ENCODE measurements at regions not wholly inside any gene's neighbourhood (a gene's known extent, or its start where the extent isn't known, plus 50 kb on each side); places are given as distances from the start of the nearest gene placed in this dataset.

GRCh38 chr12:124702736-124703135, 135.3 kb upstream of the NCOR2 start:
- DNase-seq = no peak
- no peak overlapping the region for H2BK20ac ChIP-seq (ENCODE audit: low read depth, low read length)
- H3K9me1 ChIP-seq (ENCODE audit: insufficient read depth, low read length) = no peaks in the 10 kb centered on the region
- no peak for ATAC-seq (ENCODE audit: low read depth)
- no peak overlapping the region for H2AFZ ChIP-seq (replicated peaks; ENCODE audit: low read length, poor library complexity)
- no peak overlapping the region for H4K8ac ChIP-seq (ENCODE audit: low read depth in 2 of 2, low read length in 2 of 2)
- POLR2A ChIA-PET (ENCODE audit: unreplicated experiment) = no interaction called here
- no peak overlapping the region for H2BK120ac ChIP-seq (ENCODE audit: low read depth, low read length)
- no peak overlapping the region for H2AK5ac ChIP-seq (ENCODE audit: low read depth, low read length)
- no peak overlapping the region for H2BK15ac ChIP-seq (ENCODE audit: low read depth, low read length)
- no peak overlapping the region for H3K4me3 ChIP-seq (ENCODE audit: insufficient read depth, low read depth, low read length)
- TF ChIP-seq CTCF (conservative IDR thresholded peaks at IDR 0.05; ENCODE audit: low read depth, low read length) (no peak), MAFK (IDR thresholded peaks at IDR 0.05; ENCODE audit: low read depth, low read length) (no peak), USF2 (IDR thresholded peaks at IDR 0.05; ENCODE audit: low read depth, low read length) (no peak), RFX5 (IDR thresholded peaks at IDR 0.05; ENCODE audit: low read depth, low read length) (no peak), MAZ (IDR thresholded peaks at IDR 0.05; ENCODE audit: borderline replicate concordance, low read depth, low read length) (no peak), CHD1 (IDR thresholded peaks at IDR 0.05; ENCODE audit: low read depth, low read length) (no peak), POLR2A (IDR thresholded peaks at IDR 0.05; ENCODE audit: low read depth, low read length) (no peak), SMC3 (IDR thresholded peaks at IDR 0.05; ENCODE audit: low read depth, low read length) (no peak)
- H3K4me2 ChIP-seq (ENCODE audit: low read depth, low read length) = no peak overlapping the region
- H3K56ac ChIP-seq (ENCODE audit: extremely low read depth, insufficient read depth, low read length) = no peak overlapping the region
- no peak overlapping the region for H4K91ac ChIP-seq (ENCODE audit: insufficient read depth, low read depth, low read length)
- no CpG with 5 or more reads among the region's 1 CpG for WGBS, 2 experiments (ENCODE audit: extremely low coverage in 2 of 2, insufficient read length in 1 of 2)
- H3K14ac ChIP-seq (replicated peaks; ENCODE audit: low read depth, low read length) = no peak overlapping the region
- no peaks in the 10 kb centered on the region for H3K36me3 ChIP-seq (ENCODE audit: control insufficient read depth, insufficient read depth, low read length)
- no peak overlapping the region for H4K5ac ChIP-seq (ENCODE audit: low read depth, low read length)
- H3K4me1 ChIP-seq (ENCODE audit: control insufficient read depth, insufficient read depth, low read length) = peaks cover 10% of the 10 kb centered on the region
- no peak overlapping the region for H3K9ac ChIP-seq (ENCODE audit: low read depth, low read length)
- H3K27ac ChIP-seq (ENCODE audit: insufficient read depth, low read length) = no peak overlapping the region
- intact Hi-C loops (cut with micrococcal nuclease) = no loop called here
- CTCF ChIA-PET = interaction anchor here (1.1 to 1.3 kb wide), 2 partner anchors 8 to 65 kb away, joined by 3 read pairs; no protein-coding TSS in a partner anchor
- in situ Hi-C loops (cut with MboI; ENCODE audit: low sequenced_read_pairs) = no loop called here
- H3K23ac ChIP-seq (ENCODE audit: low read depth, low read length) = no peak overlapping the region
- no peak overlapping the region for H2BK5ac ChIP-seq (ENCODE audit: low read depth, low read length, poor library complexity, severe bottlenecking)
- H4K20me1 ChIP-seq (ENCODE audit: insufficient read depth, low read length) = no peaks in the 10 kb centered on the region
- H3K9me3 ChIP-seq (ENCODE audit: control insufficient read depth, insufficient read depth, low read length) = peaks cover 3% of the 10 kb centered on the region
- no TSS peak for BruUV-seq (replicated peaks)
- dilution Hi-C loops (cut with HindIII; ENCODE audit: low sequenced_read_pairs, unreplicated experiment) = no loop called here
- H3K4ac ChIP-seq (ENCODE audit: low read depth, low read length) = no peak overlapping the region
- H3K27me3 ChIP-seq (ENCODE audit: control insufficient read depth, insufficient read depth, low read length) = no peaks in the 10 kb centered on the region; the same call in 1 of the 2 replicates
- no peaks in the 10 kb centered on the region for H3K79me1 ChIP-seq (ENCODE audit: low read depth in 1 of 2, low read length in 2 of 2)
- no peak overlapping the region for H3K18ac ChIP-seq (ENCODE audit: low read depth, low read length)
- H2AK9ac ChIP-seq (replicated peaks; ENCODE audit: low read depth, low read length, poor library complexity) = no peak overlapping the region

Data from IMR-90 (cell line).